OCI-LY7 (cell line): ENCODE measurements at regions not wholly inside any gene's neighbourhood (a gene's known extent, or its start where the extent isn't known, plus 50 kb on each side); places are given as distances from the start of the nearest gene placed in this dataset.

Source experiments
- CTCF ChIP-seq: fragments of 200-600 bp; sonication (generic); conservative IDR thresholded peaks from 2 replicates; pipeline ENCODE4 v1.5.1; 2014; ENCODE audit warnings: mild to moderate bottlenecking, antibody characterized with exemption, low read length, moderate library complexity, mixed read lengths
- EZH2phosphoT487 ChIP-seq: fragments of 200-600 bp; sonication (generic); IDR thresholded peaks from 2 replicates; pipeline ENCODE4 v1.6.1; 2018; ENCODE audit warnings: low read depth, borderline replicate concordance, mild to moderate bottlenecking, mixed run types, antibody characterized with exemption, low read length, moderate library complexity, mixed read lengths

- TF ChIP-seq CTCF = no peak
- no peak for TF ChIP-seq EZH2phosphoT487
These were observed 1296.9 kb downstream of the RAPGEF2 start for GRCh38 chr4:160399826-160400225.
